HEK293T (cell line): ENCODE measurements at regions not wholly inside any gene's neighbourhood (a gene's known extent, or its start where the extent isn't known, plus 50 kb on each side); places are given as distances from the start of the nearest gene placed in this dataset.

Source experiments
- ARNT ChIP-seq: fragments of 450-650 bp; IDR thresholded peaks from 2 replicates; pipeline ENCODE4 v1.6.1; 2017; ENCODE audit warnings: mild to moderate bottlenecking
- CTBP1 ChIP-seq: fragments of 450-650 bp; IDR thresholded peaks from 2 replicates; pipeline ENCODE4 v1.6.1; 2016; ENCODE audit warnings: borderline replicate concordance
- FOXA1 ChIP-seq: fragments of 450-650 bp; IDR thresholded peaks from 2 replicates; pipeline ENCODE4 v1.6.1; 2016; ENCODE audit warnings: mild to moderate bottlenecking
- PKNOX1 ChIP-seq: fragments of 450-650 bp; IDR thresholded peaks from 2 replicates; pipeline ENCODE4 v1.6.1; 2016
- SP1 ChIP-seq: fragments of 450-650 bp; IDR thresholded peaks from 2 replicates; pipeline ENCODE4 v1.6.1; 2017

- TF ChIP-seq CTBP1 (no peak), FOXA1 (no peak), ARNT (no peak), PKNOX1 (no peak), SP1 (no peak)
These were observed 571.2 kb upstream of the KLF12 start for GRCh38 chr13:74705438-74705837.
